ENCODE measurements at regions not wholly inside any gene's neighbourhood (a gene's known extent, or its start where the extent isn't known, plus 50 kb on each side); places are given as distances from the start of the nearest gene placed in this dataset.

DNA sequence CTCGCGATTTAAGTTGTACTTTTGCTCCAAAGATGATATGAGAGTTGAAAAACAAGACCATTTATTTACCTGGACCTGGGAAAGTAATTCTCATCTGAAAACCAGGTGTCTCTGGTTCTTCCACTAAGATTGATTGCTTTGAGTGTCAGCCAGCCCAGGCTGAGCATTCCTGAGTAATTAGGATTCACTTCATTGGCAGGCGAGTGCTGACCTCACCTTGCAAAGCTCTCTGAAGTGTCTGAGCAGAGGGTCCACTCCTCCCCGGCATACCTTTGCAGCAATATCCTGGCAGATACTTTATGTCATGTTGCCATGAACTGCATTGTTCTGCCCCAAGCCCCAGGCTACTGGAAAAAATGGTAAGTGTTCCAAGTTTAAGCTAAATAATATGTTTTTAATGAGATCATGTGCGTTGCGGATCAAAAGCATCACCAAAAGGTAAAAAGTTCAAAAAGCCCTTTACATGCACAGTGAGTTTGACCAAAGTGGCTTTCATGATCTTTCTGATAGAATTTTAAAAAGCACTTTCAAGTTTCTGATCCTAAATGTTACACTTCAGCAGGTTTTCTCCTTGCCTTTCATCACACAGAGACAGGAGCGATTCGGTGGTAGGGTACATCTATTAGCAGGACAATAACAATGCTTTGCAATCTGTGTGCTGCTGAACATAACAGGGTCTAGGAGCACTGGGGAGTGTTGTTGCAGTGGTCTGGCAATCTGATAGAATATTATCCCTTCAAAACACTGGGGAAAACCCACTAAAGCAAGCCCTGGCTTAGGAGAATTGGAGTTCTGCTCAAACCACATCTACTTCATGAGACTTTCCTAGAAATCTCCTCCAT, 127.8 kb upstream of the EEF1E1 start:
- no peak overlapping the region for H2AFZ ChIP-seq (ENCODE audit: low read depth, low read length)
- no peaks in the 10 kb centered on the region for H3K4me1 ChIP-seq (ENCODE audit: insufficient read depth, low read length)
- H3K27me3 ChIP-seq (ENCODE audit: insufficient read depth, low read length) = no peaks in the 10 kb centered on the region

GRCh38 chr6:8225113-8225512, 122.8 kb upstream of the EEF1E1 start:
- no peaks in the 10 kb centered on the region for H3K9me3 ChIP-seq (ENCODE audit: low read length)
- H3K36me3 ChIP-seq (ENCODE audit: insufficient read depth, low read length) = no peaks in the 10 kb centered on the region
- no peak overlapping the region for H3K4me3 ChIP-seq (ENCODE audit: low read length)
- no peaks in the 10 kb centered on the region for H3K27me3 ChIP-seq (ENCODE audit: insufficient read depth, low read length)
- no peak overlapping the region for H2AFZ ChIP-seq (ENCODE audit: low read depth, low read length)
- no peaks in the 10 kb centered on the region for H3K4me1 ChIP-seq (ENCODE audit: insufficient read depth, low read length)

More for the DNA sequence above, 127.8 kb upstream of the EEF1E1 start:
- Histone ChIP-seq H3K4me3 (ENCODE audit: low read length) (no peak overlapping the region), H3K9me3 (ENCODE audit: low read length) (no peaks in the 10 kb centered on the region), H3K36me3 (ENCODE audit: insufficient read depth, low read length) (no peaks in the 10 kb centered on the region)

GRCh38 chr6:8223678-8224077, 121.3 kb upstream of the EEF1E1 start:
- H3K9me3 ChIP-seq (ENCODE audit: low read length) = no peaks in the 10 kb centered on the region
- H3K27me3 ChIP-seq (ENCODE audit: insufficient read depth, low read length) = no peaks in the 10 kb centered on the region
- no peaks in the 10 kb centered on the region for H3K36me3 ChIP-seq (ENCODE audit: insufficient read depth, low read length)
- no peak overlapping the region for H2AFZ ChIP-seq (ENCODE audit: low read depth, low read length)
- no peaks in the 10 kb centered on the region for H3K4me1 ChIP-seq (ENCODE audit: insufficient read depth, low read length)
- no peak overlapping the region for H3K4me3 ChIP-seq (ENCODE audit: low read length)

DNA sequence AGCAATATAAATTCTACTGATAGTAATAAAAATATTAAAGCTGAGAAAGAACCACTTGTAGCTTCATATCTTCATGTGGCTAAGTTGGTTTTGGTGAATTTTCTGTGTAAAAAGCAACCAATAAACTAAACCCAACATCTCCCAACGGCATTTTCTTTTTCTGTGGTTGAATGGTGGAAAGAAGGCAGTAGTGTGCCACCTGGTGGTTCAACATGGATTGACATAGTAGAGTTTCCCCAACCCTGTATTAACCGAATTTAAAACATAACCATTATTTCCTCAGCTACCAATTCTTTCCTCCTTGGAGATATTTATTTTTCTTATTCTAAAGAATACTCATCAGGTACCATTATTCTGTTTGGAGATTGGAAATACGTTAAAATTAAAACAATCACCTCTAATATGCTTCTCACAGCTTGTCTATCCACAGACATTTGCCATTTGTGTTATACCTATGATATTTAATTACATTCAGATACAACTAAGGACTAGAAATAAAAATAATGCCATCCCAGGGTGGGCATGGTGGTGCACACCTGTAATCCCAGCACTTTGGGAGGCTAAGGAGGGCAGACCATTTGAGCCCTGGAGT, 117.1 kb upstream of the EEF1E1 start:
- Histone ChIP-seq H3K4me1 (ENCODE audit: insufficient read depth, low read length) (no peaks in the 10 kb centered on the region), H3K27me3 (ENCODE audit: insufficient read depth, low read length) (no peaks in the 10 kb centered on the region), H2AFZ (ENCODE audit: low read depth, low read length) (no peak overlapping the region), H3K9me3 (ENCODE audit: low read length) (no peaks in the 10 kb centered on the region), H3K36me3 (ENCODE audit: insufficient read depth, low read length) (no peaks in the 10 kb centered on the region), H3K4me3 (ENCODE audit: low read length) (no peak overlapping the region)

DNA sequence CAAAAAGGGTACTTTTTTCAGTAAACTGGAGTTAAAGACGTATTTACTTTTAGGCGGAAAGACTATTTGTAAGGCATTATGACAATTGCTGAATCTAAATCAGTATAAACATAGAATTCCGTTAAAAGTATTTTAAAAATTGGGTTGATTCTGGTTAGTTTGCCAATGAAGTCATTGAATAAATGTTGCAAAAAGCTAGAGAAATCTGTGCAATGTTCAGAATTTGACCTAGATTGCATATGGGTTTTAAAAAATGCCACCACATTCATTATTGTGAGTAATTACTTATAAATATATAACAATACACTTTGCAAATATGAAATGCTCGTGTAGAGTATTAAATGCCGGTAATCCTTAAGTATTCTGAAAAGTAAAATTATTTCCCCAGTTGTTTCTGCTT, 116.5 kb upstream of the EEF1E1 start:
- H3K4me1 ChIP-seq (ENCODE audit: insufficient read depth, low read length) = no peaks in the 10 kb centered on the region
- H3K9me3 ChIP-seq (ENCODE audit: low read length) = no peaks in the 10 kb centered on the region
- H3K36me3 ChIP-seq (ENCODE audit: insufficient read depth, low read length) = no peaks in the 10 kb centered on the region
- no peak overlapping the region for H3K4me3 ChIP-seq (ENCODE audit: low read length)
- no peaks in the 10 kb centered on the region for H3K27me3 ChIP-seq (ENCODE audit: insufficient read depth, low read length)
- no peak overlapping the region for H2AFZ ChIP-seq (ENCODE audit: low read depth, low read length)

DNA sequence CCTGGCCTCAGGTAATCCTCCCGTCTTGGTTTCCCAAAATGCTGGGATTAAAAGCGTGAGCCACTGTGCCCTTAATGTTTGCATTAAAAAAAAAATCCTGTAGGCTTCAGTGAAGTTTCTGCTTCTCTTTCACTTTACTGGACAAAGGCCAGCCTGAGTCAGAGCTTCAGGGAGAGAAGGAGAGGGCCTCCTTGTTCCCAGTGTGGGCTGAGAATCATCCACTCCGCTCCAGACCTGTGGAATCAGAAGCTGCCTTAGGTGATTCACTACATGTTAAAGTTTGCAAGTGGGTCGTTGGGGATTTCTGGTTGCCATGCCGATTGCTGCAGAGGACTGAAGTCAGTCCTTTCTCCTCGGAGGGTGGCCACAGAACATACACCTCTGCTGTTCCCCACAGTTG, 113.3 kb upstream of the EEF1E1 start:
- H2AFZ ChIP-seq (ENCODE audit: low read depth, low read length) = no peak overlapping the region
- no peaks in the 10 kb centered on the region for H3K36me3 ChIP-seq (ENCODE audit: insufficient read depth, low read length)
- no peaks in the 10 kb centered on the region for H3K27me3 ChIP-seq (ENCODE audit: insufficient read depth, low read length)
- H3K4me1 ChIP-seq (ENCODE audit: insufficient read depth, low read length) = no peaks in the 10 kb centered on the region
- no peaks in the 10 kb centered on the region for H3K9me3 ChIP-seq (ENCODE audit: low read length)
- H3K4me3 ChIP-seq (ENCODE audit: low read length) = no peak overlapping the region

GRCh38 chr6:8213995-8214394, 111.6 kb upstream of the EEF1E1 start:
- no peaks in the 10 kb centered on the region for H3K4me1 ChIP-seq (ENCODE audit: insufficient read depth, low read length)
- H2AFZ ChIP-seq (ENCODE audit: low read depth, low read length) = no peak overlapping the region
- H3K27me3 ChIP-seq (ENCODE audit: insufficient read depth, low read length) = no peaks in the 10 kb centered on the region
- H3K36me3 ChIP-seq (ENCODE audit: insufficient read depth, low read length) = no peaks in the 10 kb centered on the region
- no peak overlapping the region for H3K4me3 ChIP-seq (ENCODE audit: low read length)
- H3K9me3 ChIP-seq (ENCODE audit: low read length) = no peaks in the 10 kb centered on the region

DNA sequence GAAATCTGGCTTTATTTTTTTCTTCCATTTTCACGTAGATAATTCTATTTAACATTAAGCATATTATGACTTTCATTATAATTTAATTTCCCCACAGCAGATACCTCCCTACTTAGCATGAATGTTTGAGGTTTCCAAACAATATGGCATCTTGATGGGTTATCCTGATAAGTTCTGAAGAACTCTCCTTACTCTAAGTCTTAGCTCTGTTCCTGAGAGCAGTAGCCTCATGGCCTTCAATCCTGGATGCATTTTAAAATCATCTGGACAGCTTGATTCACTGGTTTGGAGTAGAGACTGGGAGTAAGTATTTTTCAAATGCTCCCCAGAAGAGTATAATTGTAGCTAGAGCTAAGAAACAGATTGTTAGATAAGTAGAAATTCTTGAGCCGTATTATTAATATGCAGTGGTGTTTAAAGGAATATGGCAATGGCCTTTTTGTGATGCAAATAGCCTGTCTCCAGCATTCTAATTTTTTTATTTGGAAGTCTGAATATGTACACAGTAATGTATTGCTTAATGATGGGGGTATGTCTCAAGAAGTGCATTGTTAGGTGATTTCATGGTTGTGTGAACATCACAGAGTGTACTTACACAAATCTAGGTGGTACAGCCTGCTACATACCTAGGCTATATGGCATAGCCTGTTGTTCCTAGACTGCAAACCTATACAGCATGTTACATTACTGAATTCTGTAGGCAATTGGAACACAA, 110.5 kb upstream of the EEF1E1 start:
- no peaks in the 10 kb centered on the region for H3K4me1 ChIP-seq (ENCODE audit: insufficient read depth, low read length)
- H3K4me3 ChIP-seq (ENCODE audit: low read length) = no peak overlapping the region
- no peak overlapping the region for H2AFZ ChIP-seq (ENCODE audit: low read depth, low read length)
- H3K9me3 ChIP-seq (ENCODE audit: low read length) = no peaks in the 10 kb centered on the region
- no peaks in the 10 kb centered on the region for H3K27me3 ChIP-seq (ENCODE audit: insufficient read depth, low read length)
- no peaks in the 10 kb centered on the region for H3K36me3 ChIP-seq (ENCODE audit: insufficient read depth, low read length)

- Histone ChIP-seq H3K4me1 (ENCODE audit: insufficient read depth, low read length) (no peaks in the 10 kb centered on the region), H3K27me3 (ENCODE audit: insufficient read depth, low read length) (no peaks in the 10 kb centered on the region), H3K9me3 (ENCODE audit: low read length) (no peaks in the 10 kb centered on the region), H3K36me3 (ENCODE audit: insufficient read depth, low read length) (no peaks in the 10 kb centered on the region), H2AFZ (ENCODE audit: low read depth, low read length) (no peak overlapping the region), H3K4me3 (ENCODE audit: low read length) (no peak overlapping the region)
Observed at GRCh38 chr6:8207869-8208191, 105.5 kb upstream of the EEF1E1 start.

GRCh38 chr6:8207191-8207868, 105.0 kb upstream of the EEF1E1 start:
- H3K36me3 ChIP-seq (ENCODE audit: insufficient read depth, low read length) = no peaks in the 10 kb centered on the region
- H3K4me3 ChIP-seq (ENCODE audit: low read length) = no peak overlapping the region
- no peak overlapping the region for H2AFZ ChIP-seq (ENCODE audit: low read depth, low read length)
- H3K9me3 ChIP-seq (ENCODE audit: low read length) = no peaks in the 10 kb centered on the region
- no peaks in the 10 kb centered on the region for H3K4me1 ChIP-seq (ENCODE audit: insufficient read depth, low read length)
- no peaks in the 10 kb centered on the region for H3K27me3 ChIP-seq (ENCODE audit: insufficient read depth, low read length)

- Histone ChIP-seq H3K27me3 (ENCODE audit: insufficient read depth, low read length) (no peaks in the 10 kb centered on the region), H3K9me3 (ENCODE audit: low read length) (no peaks in the 10 kb centered on the region), H3K4me1 (ENCODE audit: insufficient read depth, low read length) (no peaks in the 10 kb centered on the region), H2AFZ (ENCODE audit: low read depth, low read length) (no peak overlapping the region), H3K4me3 (ENCODE audit: low read length) (no peak overlapping the region), H3K36me3 (ENCODE audit: insufficient read depth, low read length) (no peaks in the 10 kb centered on the region)
Observed at GRCh38 chr6:8203337-8203736, 101.0 kb upstream of the EEF1E1 start.

DNA sequence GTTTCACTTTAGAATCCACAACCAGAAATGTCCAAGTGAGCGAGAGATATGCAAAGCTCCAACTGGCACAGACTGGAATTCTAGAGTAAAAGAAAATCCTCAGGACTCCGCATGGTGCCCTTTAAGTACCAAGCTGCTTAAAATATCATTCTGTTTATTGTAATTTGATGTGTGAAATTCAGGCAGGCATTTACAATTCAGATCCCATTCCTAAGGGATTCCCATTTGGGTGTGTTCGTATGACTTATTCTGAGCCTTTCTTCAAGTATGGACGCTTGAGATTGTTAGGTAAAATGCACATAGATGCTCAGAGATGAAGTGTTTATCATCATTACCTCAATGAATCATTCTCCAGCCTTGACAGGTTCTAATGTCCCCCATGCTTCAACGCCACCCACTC, 99.3 kb upstream of the EEF1E1 start:
- Histone ChIP-seq H3K4me1 (ENCODE audit: insufficient read depth, low read length) (no peaks in the 10 kb centered on the region), H3K9me3 (ENCODE audit: low read length) (no peaks in the 10 kb centered on the region), H3K4me3 (ENCODE audit: low read length) (no peak overlapping the region), H2AFZ (ENCODE audit: low read depth, low read length) (no peak overlapping the region), H3K36me3 (ENCODE audit: insufficient read depth, low read length) (no peaks in the 10 kb centered on the region), H3K27me3 (ENCODE audit: insufficient read depth, low read length) (no peaks in the 10 kb centered on the region)

DNA sequence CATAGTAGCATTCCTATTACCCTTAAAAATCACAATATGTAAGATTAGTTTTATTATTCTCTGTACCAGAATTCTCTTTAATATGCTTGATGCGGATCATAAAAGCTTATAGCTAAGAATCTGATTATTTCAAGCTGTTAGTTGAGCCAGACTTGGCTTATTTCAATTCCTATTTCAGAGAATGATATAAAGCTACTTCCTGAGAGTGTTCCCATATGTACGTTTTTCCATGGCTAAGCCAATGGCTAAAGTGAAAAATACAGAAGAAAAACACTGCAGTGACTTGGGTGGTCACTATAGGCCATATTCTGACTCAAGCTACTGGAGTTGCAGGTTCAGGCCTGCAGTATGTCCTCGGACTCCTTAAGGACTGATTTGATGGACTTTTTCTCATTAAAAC, 97.9 kb upstream of the EEF1E1 start:
- peaks cover 12% of the 10 kb centered on the region for H3K4me1 ChIP-seq (ENCODE audit: insufficient read depth, low read length)
- H3K27me3 ChIP-seq (ENCODE audit: insufficient read depth, low read length) = no peaks in the 10 kb centered on the region
- no peaks in the 10 kb centered on the region for H3K36me3 ChIP-seq (ENCODE audit: insufficient read depth, low read length)
- no peak overlapping the region for H2AFZ ChIP-seq (ENCODE audit: low read depth, low read length)
- no peak overlapping the region for H3K4me3 ChIP-seq (ENCODE audit: low read length)
- H3K9me3 ChIP-seq (ENCODE audit: low read length) = no peaks in the 10 kb centered on the region
